ENCODE measurements at regions not wholly inside any gene's neighbourhood (a gene's known extent, or its start where the extent isn't known, plus 50 kb on each side); places are given as distances from the start of the nearest gene placed in this dataset.
"Not testable (repeated sequence)": the region's sequence is repeated elsewhere in the genome, so short reads cannot be mapped to it uniquely, and the experiment has no call there.

DNA sequence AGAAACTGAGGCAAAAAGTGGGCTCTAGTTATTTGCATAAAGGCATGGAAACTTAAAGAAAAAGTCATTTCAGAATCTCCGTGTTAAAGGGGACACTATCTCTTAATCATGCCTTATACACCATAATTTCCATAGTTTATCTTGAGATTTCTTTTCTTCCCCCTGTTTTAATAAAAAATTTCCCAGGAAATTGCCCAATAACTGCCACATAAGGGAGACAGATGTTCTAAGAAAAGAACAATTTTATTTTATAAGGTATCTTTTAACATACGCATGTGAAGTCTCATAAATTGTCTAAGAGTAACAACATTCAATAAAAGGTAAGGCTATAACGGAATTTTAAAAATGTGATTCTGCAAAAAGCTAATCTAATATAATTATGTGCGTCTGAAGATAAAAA is 371.3 kb downstream of the IRS2 start:
- DNase-seq, result no peak
- no peaks in the 10 kb centered on the region for H3K4me1 Mint-ChIP-seq
- H3K27ac Mint-ChIP-seq, result no peak overlapping the region
- no peaks in the 10 kb centered on the region for H3K36me3 Mint-ChIP-seq
- no peak overlapping the region for H3K4me3 Mint-ChIP-seq
- H3K27me3 Mint-ChIP-seq (ENCODE audit: low read depth in 3 of 3), result peaks cover 0 to 2% (median 2%) of the 10 kb centered on the region in 3 donors
- H3K9me3 Mint-ChIP-seq, result peaks cover 0 to 3% (median 0%) of the 10 kb centered on the region in 6 donors

DNA sequence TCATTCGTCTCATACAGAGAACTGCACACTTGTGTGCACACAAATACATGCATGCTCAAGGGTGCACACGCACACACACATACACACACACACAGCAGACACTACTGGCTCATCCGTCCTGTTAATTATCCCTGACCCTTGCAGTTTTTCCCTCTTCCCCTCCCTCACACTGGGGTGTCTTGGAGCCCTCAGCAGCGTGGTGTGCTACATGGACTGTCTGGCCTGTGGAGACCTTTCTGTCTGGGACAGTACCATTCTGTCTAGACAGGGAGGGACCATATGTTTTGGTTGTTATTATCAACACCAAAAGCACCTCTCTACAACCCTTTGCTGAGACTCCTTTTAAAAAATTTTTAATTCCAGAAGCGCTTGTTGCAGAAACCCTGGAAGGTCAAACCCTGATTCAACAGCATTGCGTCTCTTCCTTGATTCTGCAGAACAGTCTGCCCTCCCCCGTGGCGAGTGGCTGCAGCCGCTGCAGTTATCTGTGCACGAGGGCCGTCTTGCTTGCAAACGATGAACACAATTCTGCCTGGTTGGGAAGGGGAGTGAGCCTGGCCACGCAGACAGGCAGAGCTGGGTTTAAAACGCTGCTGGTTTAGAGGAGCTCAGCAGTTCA is 374.0 kb downstream of the IRS2 start:
- Mint-ChIP-seq H3K4me1 (no peaks in the 10 kb centered on the region), H3K9me3 (peaks cover 0 to 3% (median 0%) of the 10 kb centered on the region in 6 donors), H3K27ac (no peak overlapping the region), H3K27me3 (ENCODE audit: low read depth in 3 of 3) (peaks cover 0 to 2% (median 2%) of the 10 kb centered on the region in 3 donors), H3K36me3 (no peaks in the 10 kb centered on the region), H3K4me3 (no peak overlapping the region)
- DNase-seq, result no peak

DNA sequence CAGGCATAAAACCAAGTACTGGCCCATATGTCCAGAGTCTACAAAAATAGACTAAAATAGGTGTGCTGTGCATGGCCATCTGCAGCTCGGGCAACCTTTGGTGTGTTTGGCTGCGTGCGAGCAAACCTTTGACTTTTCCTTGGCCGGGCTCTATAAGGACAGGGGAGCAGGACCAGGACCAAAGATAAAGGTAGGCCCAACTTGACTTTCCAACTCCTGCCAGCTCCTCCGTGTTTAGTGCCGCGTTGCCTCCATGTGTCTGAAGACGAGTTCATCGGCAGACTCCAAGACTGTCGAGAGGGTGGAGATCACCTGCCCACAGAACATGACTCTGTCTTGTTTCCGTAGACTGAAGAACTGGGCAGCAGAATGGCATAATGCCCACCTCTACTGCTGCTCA is 375.5 kb downstream of the IRS2 start:
- no peaks in the 10 kb centered on the region for H3K4me1 Mint-ChIP-seq
- no peaks in the 10 kb centered on the region for H3K9me3 Mint-ChIP-seq
- H3K36me3 Mint-ChIP-seq, result no peaks in the 10 kb centered on the region
- no peak overlapping the region for H3K4me3 Mint-ChIP-seq
- peaks cover 0 to 2% (median 2%) of the 10 kb centered on the region in 3 donors for H3K27me3 Mint-ChIP-seq (ENCODE audit: low read depth in 3 of 3)
- DNase-seq, result no peak
- no peak overlapping the region for H3K27ac Mint-ChIP-seq

DNA sequence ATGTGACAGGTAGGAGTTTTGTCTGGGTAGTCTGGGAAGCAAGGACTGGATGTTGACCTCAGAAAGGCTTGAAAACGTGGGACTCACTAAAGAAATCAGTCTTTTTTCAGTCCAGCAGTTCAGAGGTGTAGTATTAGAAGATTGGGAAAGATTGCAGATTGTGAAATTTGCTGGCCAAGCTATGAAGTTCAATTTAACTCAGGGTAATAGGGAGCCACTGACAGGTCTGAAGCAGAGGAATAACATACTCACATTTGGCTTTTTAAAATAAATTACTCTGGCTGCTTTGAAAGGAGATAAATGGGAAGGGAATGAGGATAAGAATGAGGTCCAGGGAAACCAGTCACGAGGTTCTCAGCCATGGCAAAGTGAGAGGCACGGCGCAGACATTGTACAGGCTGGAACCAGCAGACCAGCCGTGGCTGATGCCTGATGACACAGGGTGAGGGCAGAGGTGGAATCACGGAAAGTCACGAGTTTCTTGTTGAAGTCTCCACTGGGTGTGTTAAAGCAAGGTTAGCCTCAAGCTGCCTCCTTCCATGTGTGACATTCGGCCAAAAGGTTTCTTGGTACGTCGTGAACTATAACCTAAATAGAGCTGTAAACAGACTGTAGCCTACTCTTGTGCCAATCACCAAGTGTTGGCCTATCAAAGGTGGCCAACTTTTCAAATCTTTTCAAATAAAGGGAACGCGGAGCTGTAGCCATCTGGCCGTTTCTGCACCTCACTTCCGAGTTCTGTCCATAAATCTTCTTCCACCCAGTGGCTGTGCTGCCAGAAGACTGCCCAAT is 377.6 kb downstream of the IRS2 start:
- no peaks in the 10 kb centered on the region for H3K9me3 Mint-ChIP-seq
- H3K4me3 Mint-ChIP-seq, result no peak overlapping the region
- H3K4me1 Mint-ChIP-seq, result no peaks in the 10 kb centered on the region
- peaks cover 0 to 1% (median 0%) of the 10 kb centered on the region in 3 donors for H3K27me3 Mint-ChIP-seq (ENCODE audit: low read depth in 3 of 3)
- H3K36me3 Mint-ChIP-seq, result no peaks in the 10 kb centered on the region
- DNase-seq, result no peak
- H3K27ac Mint-ChIP-seq, result no peak overlapping the region

DNA sequence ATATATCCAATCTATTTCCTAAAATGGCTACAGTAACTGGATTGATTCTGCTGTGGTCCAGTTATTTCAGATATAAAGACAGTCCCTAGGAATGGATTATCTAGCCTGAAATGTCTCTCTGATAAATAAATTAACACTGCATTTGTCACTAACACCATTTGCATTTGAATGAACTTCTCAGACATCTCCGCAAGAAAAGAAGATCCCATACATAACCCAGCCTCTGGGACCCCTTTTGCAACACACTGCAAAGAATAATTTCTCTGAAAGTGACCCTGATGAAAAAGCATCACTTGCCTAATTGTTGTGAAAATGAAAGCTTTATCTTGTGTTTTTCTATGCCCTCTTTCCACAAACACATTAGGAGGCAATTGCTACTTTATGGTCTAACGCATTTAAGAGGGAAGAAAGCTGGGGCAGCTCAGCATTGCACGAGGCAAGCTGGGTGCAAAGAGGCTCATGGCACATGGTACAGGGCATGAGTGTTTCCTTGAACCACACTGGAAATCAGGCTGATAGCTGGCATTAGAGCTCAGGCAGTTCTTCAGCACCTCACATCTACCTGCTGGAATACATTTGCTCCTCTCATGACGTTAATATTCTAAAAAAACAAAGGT is 379.9 kb downstream of the IRS2 start:
- H3K27me3 Mint-ChIP-seq (ENCODE audit: low read depth in 3 of 3), result no peaks in the 10 kb centered on the region
- no peak for DNase-seq
- peaks cover 0 to 2% (median 0%) of the 10 kb centered on the region in 6 donors for H3K9me3 Mint-ChIP-seq
- H3K27ac Mint-ChIP-seq, result no peak overlapping the region
- H3K4me1 Mint-ChIP-seq, result no peaks in the 10 kb centered on the region
- H3K4me3 Mint-ChIP-seq, result no peak overlapping the region
- H3K36me3 Mint-ChIP-seq, result no peaks in the 10 kb centered on the region

DNA sequence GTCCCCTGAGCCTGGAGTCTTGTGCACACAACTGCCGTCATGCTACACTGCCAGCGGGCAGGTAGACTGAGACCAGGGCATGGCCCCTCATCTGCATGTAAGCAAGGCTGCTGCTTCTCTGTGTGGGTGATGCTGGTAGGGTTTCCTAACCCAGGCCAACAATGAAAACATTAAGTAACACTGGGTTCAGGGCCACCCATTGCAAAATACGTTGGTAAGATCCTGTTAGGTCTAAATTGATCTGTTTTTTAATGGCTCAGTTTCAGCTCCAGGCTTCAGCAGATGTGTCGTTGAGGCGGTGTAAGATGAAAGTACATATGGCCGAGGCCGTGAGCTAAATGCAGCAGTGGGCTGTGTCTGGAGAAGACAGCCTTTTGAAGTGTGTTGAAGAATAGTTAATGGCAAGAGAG is 383.4 kb downstream of the IRS2 start:
- no peak overlapping the region for H3K4me3 Mint-ChIP-seq
- no peaks in the 10 kb centered on the region for H3K4me1 Mint-ChIP-seq
- H3K9me3 Mint-ChIP-seq, result peaks cover 0 to 2% (median 0%) of the 10 kb centered on the region in 6 donors
- no peak overlapping the region for H3K27ac Mint-ChIP-seq
- H3K27me3 Mint-ChIP-seq (ENCODE audit: low read depth in 3 of 3), result no peaks in the 10 kb centered on the region
- no peak for DNase-seq
- H3K36me3 Mint-ChIP-seq, result no peaks in the 10 kb centered on the region

DNA sequence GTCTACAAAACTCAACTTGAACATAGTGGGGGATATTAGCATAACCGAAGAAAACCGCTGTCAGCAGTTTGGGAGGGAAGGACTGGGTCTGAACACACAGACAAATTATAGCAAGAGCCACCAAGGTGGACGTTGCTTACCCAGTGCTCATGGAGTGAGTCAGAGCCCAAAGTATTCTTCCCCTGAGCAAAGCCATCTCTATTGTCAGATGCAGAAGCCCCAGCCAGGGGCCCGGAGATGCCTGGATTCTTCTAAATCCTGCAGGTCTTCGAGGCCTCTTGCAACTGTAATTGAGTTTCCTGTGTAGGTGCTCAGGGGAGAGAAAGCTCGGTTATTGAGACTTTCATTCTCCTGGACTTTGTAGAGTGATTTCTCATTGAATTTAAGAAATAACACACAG is 384.5 kb downstream of the IRS2 start:
- Mint-ChIP-seq H3K36me3 (no peaks in the 10 kb centered on the region), H3K27ac (no peak overlapping the region), H3K4me3 (no peak overlapping the region), H3K4me1 (no peaks in the 10 kb centered on the region), H3K27me3 (ENCODE audit: low read depth in 3 of 3) (peaks cover 0 to under 1% (median 0%) of the 10 kb centered on the region in 3 donors), H3K9me3 (peaks cover 0 to 3% (median 0%) of the 10 kb centered on the region in 6 donors)
- no peak for DNase-seq

DNA sequence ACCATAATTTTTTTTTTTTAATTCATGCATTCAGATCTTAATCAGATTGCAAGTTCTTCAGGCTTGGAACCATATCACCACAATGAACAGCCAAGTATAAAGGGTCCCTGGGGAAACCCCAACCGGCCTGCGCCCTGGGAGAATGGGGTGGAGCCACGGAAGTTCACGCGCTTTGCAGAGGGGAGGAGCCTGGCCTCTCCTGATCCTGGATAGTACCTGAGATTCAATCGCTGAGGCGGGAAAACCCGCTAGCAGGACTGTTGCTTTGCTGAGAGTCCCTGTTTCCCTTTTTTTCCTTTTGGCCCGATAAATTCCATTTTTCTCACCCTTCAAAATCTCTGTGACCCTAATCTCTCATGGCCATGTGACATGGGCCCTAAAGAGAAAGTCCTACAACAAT is 385.1 kb downstream of the IRS2 start:
- H3K27ac Mint-ChIP-seq, result no peak overlapping the region
- no peak overlapping the region for H3K4me3 Mint-ChIP-seq
- peaks cover 0 to 5% (median 0%) of the 10 kb centered on the region in 6 donors for H3K9me3 Mint-ChIP-seq
- H3K36me3 Mint-ChIP-seq, result no peaks in the 10 kb centered on the region
- no peaks in the 10 kb centered on the region for H3K4me1 Mint-ChIP-seq
- H3K27me3 Mint-ChIP-seq (ENCODE audit: low read depth in 3 of 3), result peaks cover 0 to 2% (median 0%) of the 10 kb centered on the region in 3 donors
- DNase-seq, result no peak

DNA sequence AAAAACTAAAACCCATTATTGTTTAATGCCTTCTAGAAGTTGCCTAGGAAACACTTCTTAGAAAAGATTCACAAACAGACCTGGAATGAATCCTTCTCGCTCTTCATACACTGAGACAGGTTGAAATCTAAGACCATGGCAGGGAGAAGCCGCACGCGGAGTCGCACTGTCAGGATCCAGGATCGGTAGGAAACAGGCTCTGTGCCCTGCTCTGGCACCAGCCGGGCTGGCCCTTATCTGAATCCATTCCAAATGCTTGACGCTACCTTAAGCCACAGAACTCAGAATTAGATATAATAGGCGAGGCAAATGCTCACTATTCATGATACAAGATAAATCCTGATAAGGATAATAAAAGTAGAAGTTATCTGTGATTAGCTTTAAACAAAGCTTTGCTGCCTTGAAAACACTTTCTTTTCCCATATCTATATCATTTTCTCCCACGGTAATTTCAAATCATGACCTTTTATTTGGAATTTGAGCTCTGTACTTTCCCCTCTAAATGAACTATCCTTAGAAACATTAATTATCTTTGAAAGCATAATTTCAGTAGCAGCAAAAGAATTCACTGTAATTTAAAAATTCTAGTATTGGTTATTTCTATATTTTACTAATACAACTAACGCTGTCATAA is 385.6 kb downstream of the IRS2 start:
- H3K9me3 Mint-ChIP-seq, result peaks cover 0 to 6% (median 0%) of the 10 kb centered on the region in 6 donors
- no peak overlapping the region for H3K27ac Mint-ChIP-seq
- peaks cover 0 to 2% (median 0%) of the 10 kb centered on the region in 3 donors for H3K27me3 Mint-ChIP-seq (ENCODE audit: low read depth in 3 of 3)
- no peak overlapping the region for H3K4me3 Mint-ChIP-seq
- no peaks in the 10 kb centered on the region for H3K36me3 Mint-ChIP-seq
- no peak for DNase-seq
- H3K4me1 Mint-ChIP-seq, result no peaks in the 10 kb centered on the region

DNA sequence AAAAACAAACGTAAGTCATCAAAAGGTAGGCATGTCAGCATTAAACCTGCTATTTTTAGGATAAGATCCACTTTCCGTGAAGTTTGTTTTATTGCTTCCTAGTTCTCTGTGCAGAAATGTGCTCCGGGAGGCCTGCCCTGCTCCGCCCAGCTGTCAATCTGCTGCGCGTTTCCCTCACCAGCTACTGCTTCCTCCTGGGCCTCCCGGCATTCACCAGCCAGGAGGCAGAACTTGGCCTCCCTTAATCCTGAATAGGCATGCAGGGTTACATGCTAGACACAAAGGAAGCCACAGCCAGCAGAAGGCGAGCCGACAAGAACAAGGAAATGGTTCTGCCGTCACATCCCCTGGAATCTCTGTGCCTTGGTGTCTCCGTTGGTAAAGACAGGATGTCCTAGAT is 386.2 kb downstream of the IRS2 start:
- Mint-ChIP-seq H3K4me1 (no peaks in the 10 kb centered on the region), H3K9me3 (peaks cover 0 to 6% (median 0%) of the 10 kb centered on the region in 6 donors), H3K27me3 (ENCODE audit: low read depth in 3 of 3) (peaks cover 0 to 2% (median 0%) of the 10 kb centered on the region in 3 donors), H3K36me3 (no peaks in the 10 kb centered on the region), H3K4me3 (no peak overlapping the region), H3K27ac (no peak overlapping the region)
- DNase-seq, result no peak

DNA sequence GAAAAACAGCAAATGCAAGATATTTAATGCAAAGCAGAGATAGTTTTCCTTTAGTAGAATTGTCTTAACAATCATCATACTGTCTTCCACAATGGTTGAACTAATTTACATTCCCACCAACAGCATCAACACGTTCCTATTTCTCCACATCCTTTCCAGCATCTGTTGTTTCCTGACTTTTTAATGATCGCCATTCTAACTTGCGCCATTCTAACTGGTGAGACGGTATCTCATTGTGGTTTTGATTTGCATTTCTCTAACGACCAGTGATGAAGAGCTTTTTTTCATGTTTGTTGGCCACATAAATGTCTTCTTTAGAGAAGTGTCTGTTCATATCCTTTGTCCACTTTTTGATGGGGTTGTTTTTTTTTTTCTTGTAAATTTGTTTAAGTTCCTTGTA is 388.3 kb downstream of the IRS2 start:
- not testable (repeated sequence) for H3K9me3 Mint-ChIP-seq; H3K4me1 Mint-ChIP-seq; H3K4me3 Mint-ChIP-seq; H3K27me3 Mint-ChIP-seq (ENCODE audit: low read depth in 3 of 3); DNase-seq; H3K27ac Mint-ChIP-seq; H3K36me3 Mint-ChIP-seq

DNA sequence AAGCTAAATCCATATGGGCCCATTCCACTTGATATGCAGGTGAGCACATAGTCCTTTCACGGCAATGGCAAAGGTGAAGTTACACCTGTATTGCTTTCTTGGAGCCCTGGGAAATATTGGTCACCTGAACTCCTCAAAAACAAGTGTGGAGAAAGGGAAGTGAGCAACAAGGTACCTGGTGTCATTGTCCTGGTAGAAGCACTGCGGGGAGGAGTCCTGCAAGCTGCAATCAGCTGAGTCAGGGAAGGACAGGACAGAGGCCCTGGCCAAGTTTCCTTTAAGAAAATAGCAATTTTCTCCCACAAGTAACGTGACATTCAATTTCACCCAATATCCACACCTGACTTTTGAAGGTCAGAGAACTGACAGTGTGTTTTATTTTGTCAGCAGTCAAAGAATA is 389.1 kb downstream of the IRS2 start:
- Mint-ChIP-seq H3K36me3 (no peaks in the 10 kb centered on the region), H3K4me3 (no peak overlapping the region), H3K4me1 (no peaks in the 10 kb centered on the region), H3K27ac (no peak overlapping the region), H3K9me3 (peaks cover 0 to 5% (median 0%) of the 10 kb centered on the region in 6 donors), H3K27me3 (ENCODE audit: low read depth in 3 of 3) (peaks cover 0 to 6% (median 3%) of the 10 kb centered on the region in 3 donors)
- no peak for DNase-seq

DNA sequence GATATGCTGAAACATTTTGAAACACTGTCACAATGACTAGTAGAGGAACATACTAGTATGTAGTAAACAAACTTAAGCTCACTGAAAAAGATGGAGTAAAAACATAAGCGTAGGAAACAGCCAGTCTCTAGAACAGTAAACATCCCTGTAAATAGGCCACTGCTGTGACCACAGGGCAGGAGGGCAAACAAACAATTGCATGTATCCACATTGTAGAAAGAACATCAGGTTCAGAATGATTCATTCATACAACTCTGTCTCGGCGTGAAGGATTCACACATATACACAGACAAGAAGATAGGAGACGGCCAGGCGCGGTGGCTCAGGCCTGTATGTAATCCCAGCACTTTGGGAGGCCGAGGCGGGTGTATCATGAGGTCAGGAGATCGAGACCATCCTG is 390.1 kb downstream of the IRS2 start:
- H3K36me3 Mint-ChIP-seq, result no peaks in the 10 kb centered on the region
- DNase-seq, result no peak
- H3K4me1 Mint-ChIP-seq, result no peaks in the 10 kb centered on the region
- no peak overlapping the region for H3K27ac Mint-ChIP-seq
- no peak overlapping the region for H3K4me3 Mint-ChIP-seq
- peaks cover 0 to 4% (median 0%) of the 10 kb centered on the region in 6 donors for H3K9me3 Mint-ChIP-seq
- H3K27me3 Mint-ChIP-seq (ENCODE audit: low read depth in 3 of 3), result peaks cover 0 to 7% (median 3%) of the 10 kb centered on the region in 3 donors

DNA sequence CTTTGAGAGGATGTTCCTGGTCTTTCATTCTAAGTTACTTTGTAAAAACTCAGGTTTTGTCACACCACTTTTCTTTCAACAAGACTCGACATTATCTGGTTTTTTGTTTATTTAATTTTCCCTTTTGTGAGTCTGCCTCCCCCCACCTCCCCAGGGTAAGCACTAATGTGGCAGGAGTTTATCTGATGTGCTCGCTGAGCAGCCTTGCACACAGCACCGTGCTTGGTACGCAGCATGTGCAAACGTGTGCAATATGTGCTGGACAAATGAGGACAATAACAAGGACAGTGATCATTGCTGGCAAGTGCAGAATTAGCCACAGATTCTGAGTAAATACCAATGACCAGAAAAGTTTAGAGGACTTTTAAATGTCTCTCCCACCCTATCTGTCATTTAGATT is 391.4 kb downstream of the IRS2 start:
- peaks cover 0 to 4% (median 0%) of the 10 kb centered on the region in 6 donors for H3K9me3 Mint-ChIP-seq

More for the DNA sequence above, 391.4 kb downstream of the IRS2 start:
- no peak overlapping the region for H3K4me3 Mint-ChIP-seq
- DNase-seq, result no peak
- H3K27ac Mint-ChIP-seq, result no peak overlapping the region
- peaks cover 0 to 7% (median 3%) of the 10 kb centered on the region in 3 donors for H3K27me3 Mint-ChIP-seq (ENCODE audit: low read depth in 3 of 3)
- no peaks in the 10 kb centered on the region for H3K36me3 Mint-ChIP-seq
- no peaks in the 10 kb centered on the region for H3K4me1 Mint-ChIP-seq

All from immature natural killer cell (primary cell).